ENCODE measurements at regions not wholly inside any gene's neighbourhood (a gene's known extent, or its start where the extent isn't known, plus 50 kb on each side); places are given as distances from the start of the nearest gene placed in this dataset.

- TF ChIP-seq CTCF (IDR thresholded peaks at IDR 0.05 in 8 of 11, conservative IDR thresholded peaks at IDR 0.05 in 3 of 11): no peak
- no peak for TF ChIP-seq POLR2A (IDR thresholded peaks at IDR 0.05)
- TF ChIP-seq POLR2AphosphoS5 (IDR thresholded peaks at IDR 0.05): no peak
Measured at GRCh38 chr12:90311561-90311960, 602.9 kb upstream of the ATP2B1 start.

All from spleen (tissue), 7 donors.